ENCODE measurements at regions not wholly inside any gene's neighbourhood (a gene's known extent, or its start where the extent isn't known, plus 50 kb on each side); places are given as distances from the start of the nearest gene placed in this dataset.
A peak's percentile ranks its signal among the peaks of the same experiment; 100 is the strongest.
"Not testable (repeated sequence)": the region's sequence is repeated elsewhere in the genome, so short reads cannot be mapped to it uniquely, and the experiment has no call there.

DNA sequence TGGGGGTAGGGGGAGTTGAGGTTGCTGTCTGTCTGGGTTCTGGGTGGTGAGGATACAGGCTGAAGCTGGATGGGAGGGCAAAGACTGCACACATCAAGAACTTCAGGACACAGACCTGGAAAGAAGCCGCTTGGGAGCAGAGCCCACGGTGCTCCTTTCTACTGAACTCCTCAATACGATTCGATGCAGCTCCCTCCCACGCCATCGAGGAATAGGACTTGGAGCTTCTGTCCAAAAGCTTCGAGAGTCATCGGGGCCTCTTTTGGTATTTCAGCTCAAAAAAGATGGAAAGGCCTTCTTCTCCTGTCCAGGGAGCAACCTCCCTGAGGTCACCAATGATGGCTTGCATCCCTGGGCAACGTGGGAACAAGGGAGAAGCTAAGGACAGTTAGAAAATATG lies 407.1 kb upstream of the MGMT start:
- no peak for DNase-seq

DNA sequence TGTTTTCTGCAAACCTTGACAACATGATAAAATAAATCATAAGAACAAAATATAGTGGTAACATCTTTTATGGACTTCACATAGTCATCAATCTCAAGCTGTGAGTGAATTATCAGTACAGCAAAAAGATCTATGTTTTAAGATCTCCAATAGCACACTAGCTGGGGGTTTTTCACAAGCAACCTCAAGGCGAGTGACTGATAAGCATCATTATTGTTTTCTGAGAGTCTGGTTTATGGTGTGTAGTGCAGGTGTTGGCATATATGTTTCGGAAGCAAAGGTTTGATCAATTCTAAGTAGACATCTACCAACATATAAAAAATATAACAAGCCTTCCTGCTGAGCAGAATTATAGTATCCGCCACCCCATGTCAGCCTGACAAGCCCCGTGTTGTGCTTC lies 403.8 kb upstream of the MGMT start:
- DNase-seq = no peak

DNA sequence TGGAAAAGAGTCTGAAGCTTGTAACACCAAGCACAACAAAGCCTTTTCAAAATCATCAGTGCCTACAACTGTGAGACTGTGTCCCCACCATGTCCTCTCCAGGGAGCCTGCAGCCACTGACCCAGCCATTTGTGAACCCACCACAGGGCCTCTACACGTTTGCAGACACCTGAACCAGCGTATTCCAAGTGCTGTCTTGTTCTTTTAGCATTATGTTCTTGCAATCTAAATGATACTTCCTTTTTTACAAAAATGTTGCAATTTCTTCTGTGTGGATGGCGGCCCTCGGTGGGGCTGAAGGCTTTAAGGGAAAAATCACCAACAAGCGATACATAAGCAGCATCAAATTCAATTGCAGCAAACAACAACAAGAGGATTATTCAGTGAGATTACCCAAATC lies 403.2 kb upstream of the MGMT start:
- no peak for DNase-seq

DNA sequence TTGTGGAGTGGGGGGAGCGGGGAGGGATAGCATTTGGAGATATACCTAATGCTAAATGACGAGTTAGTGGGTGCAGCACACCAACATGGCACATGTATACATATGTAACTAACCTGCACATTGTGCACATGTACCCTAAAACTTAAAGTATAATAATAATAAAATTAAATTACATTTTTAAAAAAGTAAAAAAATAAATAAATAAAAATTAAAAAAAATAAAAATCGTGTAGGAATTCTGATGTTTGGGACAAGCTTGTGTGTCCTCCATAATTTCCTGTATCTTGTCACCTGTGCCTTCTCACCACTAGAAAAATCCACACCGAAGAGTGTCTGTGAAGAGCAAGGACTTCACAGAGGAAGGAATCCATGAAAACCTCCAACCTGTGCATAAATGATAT lies 400.5 kb upstream of the MGMT start:
- not testable (repeated sequence) for DNase-seq

DNA sequence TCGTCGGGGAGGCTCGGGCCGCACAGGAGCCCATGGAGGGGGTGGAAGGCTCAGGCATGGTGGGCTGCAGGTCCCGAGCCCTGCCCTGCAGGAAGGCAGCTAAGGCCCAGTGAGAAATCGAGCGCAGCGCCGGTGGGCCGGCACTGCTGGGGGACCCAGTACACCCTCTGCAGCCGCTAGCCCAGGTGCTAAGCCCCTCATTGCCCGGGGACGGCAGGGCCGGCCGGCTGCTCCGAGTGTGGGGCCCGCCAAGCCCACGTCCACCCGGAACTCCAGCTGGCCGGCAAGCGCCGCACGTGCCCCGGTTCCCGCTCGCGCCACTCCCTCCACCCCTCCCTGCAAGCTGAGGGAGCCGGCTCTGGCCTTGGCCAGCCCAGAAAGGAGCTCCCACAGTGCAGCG lies 395.6 kb upstream of the MGMT start:
- not testable (repeated sequence) for DNase-seq

DNA sequence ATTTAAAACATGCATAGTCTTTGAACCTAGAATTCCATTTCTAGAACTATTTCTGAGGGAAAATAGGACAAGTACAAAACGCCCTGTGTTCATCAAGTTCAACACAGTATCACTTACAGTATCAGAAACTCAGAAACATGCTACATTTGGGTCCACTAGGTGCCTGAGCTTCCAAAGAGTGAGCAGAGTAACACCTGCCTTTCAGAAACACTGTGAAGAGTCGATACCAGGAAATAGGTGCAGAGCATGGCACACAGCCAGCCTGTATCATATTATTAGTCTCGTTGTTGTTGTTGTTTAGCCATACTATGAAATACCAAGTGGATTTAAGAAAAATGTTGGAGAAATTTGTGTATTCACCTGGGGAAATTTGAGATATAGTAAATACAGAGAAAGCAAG lies 392.1 kb upstream of the MGMT start:
- DNase-seq = no peak

DNA sequence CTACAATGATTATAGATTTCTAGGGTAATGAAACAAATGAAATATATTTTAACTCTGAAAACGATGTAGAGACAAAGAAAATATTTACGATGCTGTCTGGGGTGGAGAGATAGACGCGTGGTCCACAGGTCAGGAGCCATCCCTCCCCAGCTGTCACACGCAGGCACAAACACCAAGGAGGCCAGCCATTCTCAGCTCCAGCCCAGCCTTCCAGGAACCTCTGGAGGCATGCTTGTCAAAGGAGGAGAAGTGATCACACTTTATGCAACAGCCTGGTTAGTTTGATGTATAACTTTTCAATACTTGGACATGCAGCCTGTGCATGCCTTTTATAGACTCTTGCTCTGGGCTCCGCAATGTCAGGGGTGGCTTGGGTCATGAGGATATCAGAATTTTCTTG lies 391.5 kb upstream of the MGMT start:
- no peak for DNase-seq

DNA sequence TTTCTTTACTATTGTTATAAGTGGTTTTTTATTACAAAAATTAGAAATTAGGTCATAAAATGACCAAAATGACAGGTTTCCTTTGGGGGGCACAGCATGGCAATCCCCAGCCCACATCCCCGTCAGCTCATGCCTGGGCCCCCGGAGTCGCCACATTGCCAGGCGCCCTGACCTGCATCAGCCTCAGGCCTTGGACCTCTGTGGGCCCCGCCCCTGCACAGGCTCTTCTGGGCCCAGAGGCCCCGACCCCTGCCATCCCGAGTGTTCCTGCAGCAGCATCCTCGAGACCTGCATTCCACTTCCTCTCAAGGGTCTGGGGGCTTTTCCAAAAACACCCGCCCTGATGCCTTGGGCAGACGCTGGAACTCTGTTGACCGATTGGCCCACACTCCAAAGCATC lies 391.1 kb upstream of the MGMT start:
- no peak for DNase-seq

DNA sequence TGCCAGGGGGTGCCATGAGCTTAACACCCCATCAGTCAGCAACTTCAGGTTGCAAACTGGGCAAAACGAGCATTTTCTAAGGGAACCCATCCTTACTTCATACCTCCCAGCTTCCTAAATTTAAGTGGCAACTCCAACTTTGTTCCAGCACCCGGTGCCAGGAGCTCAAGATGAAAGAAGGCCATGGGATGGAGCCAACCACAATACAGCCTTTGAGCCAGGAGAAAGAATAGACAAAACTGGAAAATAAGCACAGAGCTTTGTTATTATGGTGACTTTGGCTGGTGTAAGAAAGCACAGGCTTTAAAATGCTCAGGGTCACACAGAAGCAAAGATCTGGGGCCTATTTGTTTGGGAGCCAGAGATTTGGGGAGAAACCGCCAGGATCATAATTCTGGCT lies 388.7 kb upstream of the MGMT start:
- no peak for DNase-seq

DNA sequence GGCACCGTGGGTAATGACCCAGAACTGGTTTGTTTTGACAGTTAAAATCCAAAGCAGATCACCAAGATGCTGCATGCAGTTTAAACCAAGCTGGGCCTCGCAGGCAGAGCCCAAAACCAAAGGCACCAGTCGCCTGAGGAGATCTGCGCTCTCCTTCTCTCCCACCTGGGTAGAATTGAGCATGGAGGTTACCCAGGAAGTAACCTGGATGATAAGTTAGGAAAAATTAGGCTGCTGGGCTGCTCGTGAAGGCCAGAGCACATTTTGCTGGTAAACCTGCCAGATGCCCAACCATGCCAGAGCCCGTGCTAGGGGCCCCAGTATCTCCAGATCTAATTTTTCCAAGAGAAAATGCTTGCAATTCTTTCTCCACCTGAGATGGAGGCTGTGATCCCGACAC lies 388.3 kb upstream of the MGMT start:
- no peak for DNase-seq

DNA sequence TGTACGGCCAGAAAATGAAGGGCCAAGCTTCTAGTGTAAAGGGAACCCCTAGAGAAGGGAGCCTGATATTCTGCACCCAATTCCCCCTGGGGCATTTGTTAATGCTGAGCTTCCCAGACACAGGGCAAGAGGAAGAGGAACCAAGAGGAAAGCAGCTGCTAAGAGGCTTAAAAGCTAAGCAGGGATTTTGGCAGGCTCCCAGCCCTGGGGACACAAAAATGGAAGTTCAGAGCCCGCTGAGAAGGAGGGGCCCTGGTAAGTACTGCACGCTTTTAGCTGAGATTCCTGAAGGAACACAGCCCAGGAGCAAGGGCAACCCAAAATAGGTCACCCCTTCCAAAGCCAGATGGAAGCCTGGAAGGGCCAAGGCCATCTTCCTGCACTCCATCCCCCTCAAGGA lies 387.3 kb upstream of the MGMT start:
- DNase-seq = no peak

DNA sequence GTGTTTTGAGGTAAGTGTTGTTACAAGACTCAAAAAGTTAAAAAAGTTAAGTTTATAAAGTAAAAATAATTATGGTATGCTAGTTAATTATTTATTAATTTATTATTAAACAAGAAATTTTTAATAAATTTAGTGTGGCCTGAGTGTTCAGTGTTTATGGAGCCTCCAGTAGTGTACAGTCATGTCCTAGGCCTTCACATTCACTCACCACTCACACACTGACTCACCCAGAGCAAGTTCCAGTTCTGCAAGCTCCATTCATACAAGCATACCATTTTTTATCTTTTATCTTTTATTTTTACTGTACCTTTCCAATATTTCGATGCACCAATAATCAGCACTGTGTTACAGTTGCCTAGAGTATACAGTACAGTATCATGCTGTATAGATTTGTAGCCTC lies 381.2 kb upstream of the MGMT start:
- DNase-seq = peak; percentile 20

DNA sequence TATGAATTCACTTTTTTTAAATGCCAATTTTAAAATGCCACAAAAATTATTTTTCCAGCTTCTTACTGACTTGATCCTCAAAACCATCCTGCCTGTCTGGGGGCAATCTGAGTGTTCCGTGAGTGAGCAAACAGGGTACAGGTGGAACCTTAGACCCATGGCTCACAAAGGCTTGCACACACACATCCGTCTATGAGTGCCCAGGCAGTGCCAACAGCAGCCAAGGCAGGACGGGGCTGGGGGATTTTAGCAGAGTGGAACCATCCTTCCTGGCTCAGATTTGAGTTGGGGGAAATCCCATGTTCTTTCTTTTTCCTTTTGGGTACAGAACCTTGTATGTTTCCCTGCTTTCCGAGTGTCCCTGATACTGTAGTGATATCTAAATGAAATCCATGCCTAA lies 377.7 kb upstream of the MGMT start:
- DNase-seq = no peak

DNA sequence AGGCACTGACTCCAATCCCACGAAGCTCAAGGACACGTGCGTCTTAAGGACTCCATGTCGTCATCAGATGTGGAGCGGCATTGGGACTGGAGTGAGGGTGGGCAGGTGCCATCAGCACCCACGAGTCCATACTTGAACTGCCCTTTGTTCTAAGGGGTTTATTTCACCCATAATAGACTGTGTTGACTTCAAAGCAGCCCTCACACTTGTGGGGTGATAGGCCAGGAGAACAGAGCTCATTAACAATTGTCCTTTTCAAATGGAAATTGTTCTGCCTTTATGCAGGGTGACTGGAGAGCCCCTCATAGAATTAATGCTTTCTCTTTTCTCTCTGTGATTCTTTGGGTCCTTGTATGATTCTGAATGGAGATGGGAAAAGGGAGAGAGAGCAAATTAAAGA lies 376.9 kb upstream of the MGMT start:
- no peak for DNase-seq

DNA sequence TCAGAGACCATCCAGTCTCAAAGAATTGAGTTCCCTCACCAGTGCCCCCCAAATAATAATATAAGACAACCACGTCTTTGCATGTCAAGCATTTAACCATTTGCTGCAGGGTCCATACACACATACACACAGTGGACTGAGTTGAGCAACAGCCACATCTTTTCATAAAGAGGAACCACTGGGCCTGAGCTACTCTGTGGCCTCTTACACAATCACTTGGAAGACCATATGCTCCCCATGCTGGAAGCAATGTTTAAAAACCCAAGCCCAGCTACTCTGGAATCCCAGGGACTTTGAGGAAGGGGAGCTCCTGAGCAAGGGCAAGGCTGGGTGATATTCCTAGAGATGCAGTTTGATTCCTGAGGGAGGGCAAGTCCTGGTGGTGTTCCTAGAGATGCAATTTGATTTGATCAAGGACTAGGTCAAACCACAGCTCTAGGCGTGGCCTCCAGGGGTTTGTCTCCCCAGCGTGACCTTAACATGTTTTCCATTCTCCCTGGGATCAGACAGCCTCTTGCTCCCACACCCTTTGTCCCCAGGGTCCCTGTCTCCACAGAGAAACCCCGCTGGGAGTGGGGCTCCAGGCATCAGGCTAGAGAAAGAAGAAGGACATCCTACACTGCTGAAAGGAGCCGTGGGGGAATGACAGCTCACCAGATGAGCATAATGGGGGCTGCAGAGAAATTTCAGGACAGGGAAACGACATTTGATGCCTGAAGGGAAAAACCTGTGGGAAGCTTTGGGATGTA lies 376.2 kb upstream of the MGMT start:
- no peak for DNase-seq

DNA sequence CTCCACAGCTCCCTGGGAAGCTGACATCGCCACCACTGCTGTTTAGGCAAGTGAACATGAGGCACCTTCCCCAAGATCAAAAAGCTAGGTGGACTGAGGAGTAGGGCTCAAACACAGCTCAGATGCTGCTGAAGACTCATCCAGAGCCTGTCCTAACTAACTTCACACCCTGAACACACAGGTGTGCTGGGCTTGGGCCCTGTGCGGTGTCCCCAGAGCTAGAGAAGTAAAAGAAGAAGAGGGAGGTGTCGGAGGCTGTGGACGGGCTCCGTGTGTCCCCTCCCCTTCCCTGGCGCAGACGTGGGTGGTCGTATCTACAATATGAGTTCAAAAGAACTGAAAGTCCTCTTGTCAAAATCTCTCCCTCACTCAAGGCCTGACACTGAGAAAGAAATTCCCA lies 373.4 kb upstream of the MGMT start:
- DNase-seq = no peak

DNA sequence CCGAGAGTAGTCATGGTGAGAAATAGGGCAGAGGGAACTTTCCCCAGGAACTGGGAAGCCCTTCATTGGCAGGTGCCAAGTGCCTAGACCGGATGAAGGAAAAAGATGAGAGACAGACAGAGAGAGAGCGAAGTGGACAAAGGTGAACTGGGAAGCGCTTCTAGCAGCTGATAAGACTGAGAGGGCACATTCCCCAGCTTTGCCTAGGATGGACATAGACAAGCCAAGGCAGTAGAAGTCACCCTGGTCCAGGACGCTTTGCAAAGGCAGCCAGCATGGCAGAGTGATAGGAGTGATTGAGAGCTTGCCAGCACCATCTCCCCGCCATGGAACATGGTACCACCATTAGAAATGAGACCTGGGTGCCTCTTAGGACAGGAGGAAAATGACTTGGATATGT lies 372.8 kb upstream of the MGMT start:
- DNase-seq = no peak

DNA sequence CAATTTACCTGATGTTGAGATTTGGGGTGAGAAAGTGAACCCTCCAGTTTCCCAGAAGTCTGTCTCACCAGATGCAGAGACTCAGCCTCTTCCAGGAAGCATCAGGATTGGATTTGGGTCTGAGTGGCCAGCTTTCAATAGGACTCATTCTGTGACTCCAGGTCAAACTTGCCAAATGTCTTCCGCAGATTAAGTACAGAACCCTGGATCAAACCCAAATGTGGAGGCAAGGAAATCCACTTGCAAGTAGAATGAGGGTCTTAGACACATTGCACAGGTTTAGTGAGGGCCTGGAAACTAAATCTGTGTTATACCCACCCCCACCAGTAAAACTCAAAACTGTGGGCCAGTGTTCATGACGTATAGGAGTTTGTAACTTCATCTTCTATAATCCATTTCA lies 372.2 kb upstream of the MGMT start:
- DNase-seq = no peak

DNA sequence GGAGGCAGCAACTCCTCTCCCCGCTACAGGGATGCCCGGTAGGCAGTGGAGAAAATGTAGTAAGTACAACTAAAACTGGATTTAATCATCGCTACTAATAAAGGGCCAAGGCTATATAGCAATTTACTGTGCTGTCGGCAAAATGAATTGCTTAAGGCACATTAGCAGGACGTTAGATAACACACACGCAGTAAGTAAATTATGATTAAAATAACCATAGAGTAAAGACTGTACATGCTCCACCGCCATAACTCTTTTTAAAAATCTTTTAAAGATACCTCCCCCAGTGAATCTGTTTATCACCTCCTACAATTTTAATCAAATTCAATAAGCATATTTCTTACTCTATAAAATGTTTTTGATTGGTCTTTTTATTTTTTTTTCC lies 371.4 kb upstream of the MGMT start:
- DNase-seq = no peak

DNA sequence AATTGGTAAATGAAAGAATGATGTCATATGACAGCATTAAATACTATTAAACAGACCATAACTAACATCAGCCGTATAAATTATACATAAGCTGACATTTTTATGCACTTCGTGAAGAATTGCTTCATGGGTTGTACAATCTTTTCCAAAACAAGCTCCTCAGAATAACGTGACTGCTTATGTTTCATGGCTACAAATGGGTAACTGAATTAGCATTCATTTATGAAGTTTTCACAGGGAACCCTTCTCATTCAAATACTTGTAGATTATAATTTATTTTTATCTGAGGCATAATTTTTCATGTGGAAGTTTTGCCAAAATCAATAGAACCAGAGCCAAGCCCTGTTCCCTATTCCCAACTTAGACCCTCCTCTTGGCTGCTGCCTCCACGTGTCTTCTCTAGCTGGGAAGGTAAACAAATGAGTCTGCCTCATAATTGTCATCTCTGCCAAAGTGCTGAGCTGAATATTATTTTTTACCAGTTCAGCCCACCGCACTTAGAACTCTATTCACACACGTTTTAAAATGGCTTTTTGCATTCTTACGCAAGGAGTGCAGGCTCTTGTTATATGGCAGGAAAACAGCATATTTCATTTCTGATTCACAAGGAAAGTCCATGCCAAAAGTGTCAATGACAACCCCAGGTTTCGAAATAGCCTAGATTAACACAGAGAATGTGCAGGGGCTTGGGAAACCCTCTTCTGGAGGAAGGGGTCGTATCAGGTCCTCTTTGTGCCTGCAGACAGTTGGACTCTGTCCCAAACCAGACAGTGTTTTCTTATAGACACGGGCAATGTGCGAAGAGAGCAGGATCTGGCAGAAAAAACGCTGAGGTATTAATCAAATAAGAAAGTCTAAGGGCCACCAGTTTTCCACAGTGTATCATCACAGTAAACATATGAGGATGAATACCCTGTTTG lies 370.7 kb upstream of the MGMT start:
- peak; percentile 91 for DNase-seq

DNA sequence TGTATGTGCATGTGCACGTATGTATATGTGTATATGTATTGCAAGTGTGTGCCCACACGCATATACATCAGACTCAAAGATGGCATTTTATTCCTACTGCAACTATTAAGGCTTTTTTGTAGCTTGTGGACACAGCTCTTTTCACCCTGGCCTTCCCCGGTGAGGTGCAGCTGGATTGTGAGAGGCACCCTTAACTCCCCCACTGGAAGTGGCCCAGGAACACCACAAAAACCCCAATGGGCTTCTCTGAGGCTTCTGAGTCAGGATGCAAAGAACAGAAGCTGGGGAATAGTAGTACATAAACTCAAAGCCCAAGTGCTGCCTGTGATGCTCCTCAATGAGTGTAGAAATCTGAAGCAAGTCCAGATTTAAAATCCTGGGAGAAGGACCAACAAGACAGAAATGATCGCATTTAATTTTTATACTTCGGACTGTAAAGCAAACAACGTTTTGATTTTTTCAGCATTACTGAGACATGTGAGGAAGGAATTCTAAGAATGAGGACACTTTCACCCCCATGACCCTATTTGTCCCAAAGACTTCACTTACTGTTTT lies 369.2 kb upstream of the MGMT start:
- peak; percentile 60 for DNase-seq

DNA sequence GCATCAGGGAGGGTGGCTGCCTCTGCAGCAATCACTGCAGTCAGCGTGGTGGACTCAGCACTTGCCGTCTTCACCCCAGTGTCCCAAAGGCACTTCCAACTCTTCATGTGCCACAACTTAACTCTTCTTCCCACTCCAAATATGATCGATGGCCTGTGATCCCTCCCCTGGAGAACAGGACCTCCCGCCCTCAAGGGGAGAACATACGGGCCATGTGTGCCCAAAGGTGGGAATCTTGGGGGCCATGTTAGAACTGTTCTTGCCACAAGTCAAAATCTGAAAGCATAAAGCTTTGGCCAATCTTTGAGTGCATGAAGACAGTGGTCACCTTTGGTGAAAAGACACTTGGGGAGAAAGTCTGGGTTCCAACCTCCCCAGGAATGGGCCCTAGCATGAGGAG lies 368.5 kb upstream of the MGMT start:
- no peak for DNase-seq

DNA sequence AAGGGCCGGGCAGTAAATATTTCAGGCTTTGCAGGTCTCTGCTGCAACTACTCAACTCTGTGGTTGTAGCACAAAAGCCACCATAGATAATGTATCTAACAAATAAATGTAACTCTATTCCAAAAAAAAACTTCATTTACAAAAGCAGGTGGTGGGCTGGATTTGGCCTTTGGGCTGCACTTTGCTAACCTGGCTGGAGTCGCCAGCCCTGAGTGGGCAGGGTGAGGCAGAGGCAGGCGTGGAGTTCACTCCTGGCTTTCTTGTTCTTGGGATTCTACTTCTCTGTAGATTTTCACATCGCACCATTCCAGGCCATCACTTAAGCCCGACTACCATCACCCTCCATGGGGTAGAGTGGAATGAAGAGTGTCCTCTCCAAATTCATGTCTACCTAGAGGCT lies 367.6 kb upstream of the MGMT start:
- DNase-seq = no peak

DNA sequence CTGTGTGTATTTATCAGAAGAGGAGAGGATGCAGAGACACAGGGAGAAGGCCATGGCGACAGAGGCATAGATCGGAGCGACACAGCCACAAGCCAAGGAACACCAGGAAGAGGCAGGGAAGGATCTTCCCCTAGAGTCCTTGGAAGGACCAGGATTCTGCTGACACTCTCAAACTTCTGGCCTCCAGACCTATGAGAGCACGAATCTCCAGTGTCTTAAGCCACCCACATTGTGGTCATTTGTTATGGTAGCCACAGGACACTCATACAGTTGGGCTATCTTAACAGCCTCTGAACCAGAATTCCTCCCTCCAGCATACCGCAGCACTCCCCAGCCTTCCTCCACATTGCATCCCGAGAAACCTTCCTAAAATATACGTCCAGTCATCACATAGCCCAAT lies 367.0 kb upstream of the MGMT start:
- no peak for DNase-seq

Measured in fibroblast of upper back skin (primary cell).